BE2C (cell line): ENCODE measurements at regions not wholly inside any gene's neighbourhood (a gene's known extent, or its start where the extent isn't known, plus 50 kb on each side); places are given as distances from the start of the nearest gene placed in this dataset.

Source experiments
- DNase-seq: peaks from one replicate; pipeline ENCODE4 v3.0.0-alpha.2; 2020
- H3K27me3 ChIP-seq: fragments of 250-450 bp; sonication (Bioruptor Pico); 2 replicates; pipeline ENCODE4 v1.5.1; 2020; ENCODE audit warnings: mild to moderate bottlenecking
- H3K36me3 ChIP-seq: fragments of 250-450 bp; sonication (Bioruptor Pico); 2 replicates; pipeline ENCODE4 v1.5.1; 2020; ENCODE audit warnings: mild to moderate bottlenecking
- H3K4me1 ChIP-seq: fragments of 250-450 bp; sonication (Bioruptor Pico); 2 replicates; pipeline ENCODE4 v1.5.1; 2020
- H3K4me3 ChIP-seq: 2 replicates; pipeline ENCODE4 v1.5.1; 2011; ENCODE audit warnings: low read depth, low read length
- H3K9me3 ChIP-seq: fragments of 250-450 bp; sonication (Bioruptor Pico); 2 replicates; pipeline ENCODE4 v1.5.1; 2020
- TF ChIP-seq, protein P1 (sequence below): IDR thresholded peaks from 2 replicates; pipeline ENCODE4 v1.5.1; 2012; ENCODE audit warnings: mild to moderate bottlenecking, low read depth, low read length

GRCh38 chr2:194619366-194619765 lies 1037.7 kb upstream of the SLC39A10 start:
- Histone ChIP-seq H3K9me3 (no peaks in the 10 kb centered on the region), H3K4me3 (no peak overlapping the region)
- no peak for DNase-seq

GRCh38 chr2:194618432-194618831 lies 1038.6 kb upstream of the SLC39A10 start:
- TF ChIP-seq, protein P1, sequence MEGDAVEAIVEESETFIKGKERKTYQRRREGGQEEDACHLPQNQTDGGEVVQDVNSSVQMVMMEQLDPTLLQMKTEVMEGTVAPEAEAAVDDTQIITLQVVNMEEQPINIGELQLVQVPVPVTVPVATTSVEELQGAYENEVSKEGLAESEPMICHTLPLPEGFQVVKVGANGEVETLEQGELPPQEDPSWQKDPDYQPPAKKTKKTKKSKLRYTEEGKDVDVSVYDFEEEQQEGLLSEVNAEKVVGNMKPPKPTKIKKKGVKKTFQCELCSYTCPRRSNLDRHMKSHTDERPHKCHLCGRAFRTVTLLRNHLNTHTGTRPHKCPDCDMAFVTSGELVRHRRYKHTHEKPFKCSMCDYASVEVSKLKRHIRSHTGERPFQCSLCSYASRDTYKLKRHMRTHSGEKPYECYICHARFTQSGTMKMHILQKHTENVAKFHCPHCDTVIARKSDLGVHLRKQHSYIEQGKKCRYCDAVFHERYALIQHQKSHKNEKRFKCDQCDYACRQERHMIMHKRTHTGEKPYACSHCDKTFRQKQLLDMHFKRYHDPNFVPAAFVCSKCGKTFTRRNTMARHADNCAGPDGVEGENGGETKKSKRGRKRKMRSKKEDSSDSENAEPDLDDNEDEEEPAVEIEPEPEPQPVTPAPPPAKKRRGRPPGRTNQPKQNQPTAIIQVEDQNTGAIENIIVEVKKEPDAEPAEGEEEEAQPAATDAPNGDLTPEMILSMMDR: no peak
- Histone ChIP-seq H3K9me3 (no peaks in the 10 kb centered on the region), H3K4me1 (no peaks in the 10 kb centered on the region), H3K4me3 (no peak overlapping the region), H3K27me3 (no peaks in the 10 kb centered on the region), H3K36me3 (no peaks in the 10 kb centered on the region)
- DNase-seq: no peak

More at GRCh38 chr2:194619366-194619765, 1037.7 kb upstream of the SLC39A10 start:
- H3K4me1 ChIP-seq: no peaks in the 10 kb centered on the region
- TF ChIP-seq, protein P1: no peak
- H3K27me3 ChIP-seq: no peaks in the 10 kb centered on the region
- no peaks in the 10 kb centered on the region for H3K36me3 ChIP-seq

DNA sequence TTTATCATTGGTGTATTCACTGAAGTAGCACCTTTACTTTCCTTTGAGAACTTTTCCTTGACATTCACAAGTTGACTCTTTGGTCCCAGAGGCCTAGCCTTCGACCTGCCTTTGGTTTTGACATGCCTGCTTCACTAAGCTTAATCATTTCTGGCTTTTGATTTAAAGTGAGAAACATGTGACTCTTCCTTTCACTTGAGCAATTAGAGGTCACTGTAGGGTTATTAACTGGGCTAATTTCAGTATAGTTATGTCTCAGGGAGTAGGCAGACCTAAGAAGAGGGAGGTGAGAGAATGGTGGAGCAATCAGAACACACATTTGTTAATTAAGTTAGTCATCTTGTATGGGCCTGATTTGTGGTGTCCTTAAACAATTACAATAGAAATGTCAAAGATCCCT lies 1040.7 kb upstream of the SLC39A10 start:
- TF ChIP-seq, protein P1: no peak
- DNase-seq: no peak

DNA sequence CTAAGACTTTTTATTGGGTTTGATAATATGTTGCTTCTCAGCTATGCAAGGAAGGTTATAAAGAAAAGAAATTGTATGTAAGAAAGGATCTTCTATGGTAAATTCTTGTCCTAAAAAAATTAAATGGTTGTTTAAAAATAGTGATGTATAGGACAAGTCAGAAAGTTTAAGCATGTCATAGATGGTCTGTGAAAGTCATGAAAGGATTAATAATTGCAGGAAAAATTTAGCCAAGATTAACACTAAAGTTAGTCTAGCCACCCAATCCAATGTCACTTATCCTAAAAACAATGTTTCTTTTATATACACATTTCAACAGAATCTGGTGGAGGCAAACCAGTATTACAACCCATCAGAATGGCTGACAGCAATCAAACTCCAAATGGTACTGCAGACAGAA lies 1046.7 kb upstream of the SLC39A10 start:
- Histone ChIP-seq H3K9me3 (no peaks in the 10 kb centered on the region), H3K4me1 (no peaks in the 10 kb centered on the region), H3K27me3 (no peaks in the 10 kb centered on the region), H3K36me3 (no peaks in the 10 kb centered on the region), H3K4me3 (no peak overlapping the region)
- DNase-seq: no peak
- TF ChIP-seq, protein P1: no peak

More for the DNA sequence above, 1040.7 kb upstream of the SLC39A10 start:
- Histone ChIP-seq H3K36me3 (no peaks in the 10 kb centered on the region), H3K27me3 (no peaks in the 10 kb centered on the region), H3K4me1 (no peaks in the 10 kb centered on the region), H3K4me3 (no peak overlapping the region), H3K9me3 (no peaks in the 10 kb centered on the region)

GRCh38 chr2:194603429-194603828 lies 1053.6 kb upstream of the SLC39A10 start:
- TF ChIP-seq, protein P1: no peak
- Histone ChIP-seq H3K27me3 (no peaks in the 10 kb centered on the region), H3K36me3 (no peaks in the 10 kb centered on the region), H3K4me3 (no peak overlapping the region), H3K9me3 (0 out of 2 replicates have a peak, but pooled peaks cover 3% of the 10 kb centered on the region), H3K4me1 (no peaks in the 10 kb centered on the region)
- DNase-seq: no peak

GRCh38 chr2:194602750-194603149 lies 1054.3 kb upstream of the SLC39A10 start:
- H3K36me3 ChIP-seq: no peaks in the 10 kb centered on the region
- no peaks in the 10 kb centered on the region for H3K27me3 ChIP-seq
- 0 out of 2 replicates have a peak, but pooled peaks cover 3% of the 10 kb centered on the region for H3K9me3 ChIP-seq
- TF ChIP-seq, protein P1: no peak
- H3K4me1 ChIP-seq: no peaks in the 10 kb centered on the region
- H3K4me3 ChIP-seq: no peak overlapping the region
- no peak for DNase-seq
